ENCODE measurements at regions not wholly inside any gene's neighbourhood (a gene's known extent, or its start where the extent isn't known, plus 50 kb on each side); places are given as distances from the start of the nearest gene placed in this dataset.

- FAIRE-seq: peak; percentile 83
- no peak overlapping the region for H2AFZ ChIP-seq (ENCODE audit: low read depth, low read length)
- intact Hi-C loops (cut with micrococcal nuclease) (loop anchor here (5.0 kb wide), 1 partner anchor 43 kb away; no protein-coding TSS in a partner anchor), in situ Hi-C loops (cut with MboI) (no loop called here)
- 21% methylated on average over 8 of the region's 8 CpGs for WGBS (ENCODE audit: insufficient coverage, low coverage, missing lambda C conversion rate)
- no peaks in the 10 kb centered on the region for H3K9me3 ChIP-seq (replicated peaks; ENCODE audit: control insufficient read depth, insufficient read depth, low read depth, low read length)
- no peak overlapping the region for H3K4me3 ChIP-seq
- H3K27me3 ChIP-seq (ENCODE audit: control insufficient read depth in 2 of 2, insufficient read depth in 2 of 2, low read length in 2 of 2): no peaks in the 10 kb centered on the region
- no TSS peak for BruUV-seq (replicated peaks)
- peak overlapping the region; percentile 46 to 89; a peak in 2 of 4 replicates for H3K9ac ChIP-seq (ENCODE audit: insufficient read depth in 1 of 2, low read depth in 2 of 2, low read length in 2 of 2)
- peak overlapping the region; percentile 73 for H3K27ac ChIP-seq (ENCODE audit: extremely low read depth, low read depth, low read length)
- H3K79me2 ChIP-seq (ENCODE audit: control insufficient read depth, insufficient read depth, low read length): peaks cover 91% of the 10 kb centered on the region
- peaks cover 56 to 63% of the 10 kb centered on the region in 2 experiments for H3K4me1 ChIP-seq (replicated peaks in 1 of 2; ENCODE audit: control insufficient read depth in 2 of 2, insufficient read depth in 2 of 2, low read length in 2 of 2)
- peak overlapping the region; percentile 47; the same call in 1 of the 2 replicates for H3K4me2 ChIP-seq (ENCODE audit: insufficient read depth, low read length)
- peaks cover 26% of the 10 kb centered on the region for H4K20me1 ChIP-seq (replicated peaks; ENCODE audit: control insufficient read depth, insufficient read depth, low read length)
- peak; percentile 72 to 81 (median 73) for DNase-seq (ENCODE audit: extremely low read depth in 1 of 4, low spot score in 3 of 4)
- peak; percentile 38 for ATAC-seq
- peaks cover 36% of the 10 kb centered on the region for H3K36me3 ChIP-seq (ENCODE audit: control insufficient read depth, insufficient read depth, low read length)
- ChIA-PET CTCF (ENCODE audit: low intra/inter-chr PET ratio) (no interaction called here), POLR2A (interaction anchor here (0.6 to 1.2 kb wide), 4 partner anchors 10 to 73 kb away, joined by 3 to 4 read pairs (median 4); no protein-coding TSS in a partner anchor)
- H3K9me1 ChIP-seq (ENCODE audit: control insufficient read depth, insufficient read depth, low read length): peaks cover 5% of the 10 kb centered on the region
- TF ChIP-seq ZNF445 (CRISPR knock-in tag; IDR thresholded peaks at IDR 0.05; ENCODE audit: low read depth) (no peak), E2F3 (CRISPR knock-in tag; IDR thresholded peaks at IDR 0.05) (no peak), CTCFL (IDR thresholded peaks at IDR 0.05; ENCODE audit: borderline replicate concordance, insufficient read depth, low read depth, low read length, poor library complexity, severe bottlenecking) (no peak), ZC3H8 (IDR thresholded peaks at IDR 0.05) (no peak), ZBTB43 (CRISPR knock-in tag; IDR thresholded peaks at IDR 0.05) (no peak), NCOA6 (IDR thresholded peaks at IDR 0.05) (no peak), ZNF311 (CRISPR knock-in tag; IDR thresholded peaks at IDR 0.05) (no peak), SRSF1 (IDR thresholded peaks at IDR 0.05; ENCODE audit: low read depth, low read length) (no peak), ZKSCAN3 (CRISPR knock-in tag; IDR thresholded peaks at IDR 0.05) (no peak), NCOR1 (IDR thresholded peaks at IDR 0.05) (peak; percentile 75), NONO (IDR thresholded peaks at IDR 0.05; ENCODE audit: low read depth in 2 of 2, low read length in 1 of 2) (no peak), PML (IDR thresholded peaks at IDR 0.05; ENCODE audit: low read length) (peak; percentile 56; the same call in 1 of the 2 replicates), KDM1A (IDR thresholded peaks at IDR 0.05) (peak in 1 of 2 experiments; percentile 63; a peak in 2 of 4 replicates), ZNF589 (CRISPR knock-in tag; IDR thresholded peaks at IDR 0.05; ENCODE audit: low read depth) (no peak), FOXO4 (CRISPR knock-in tag; IDR thresholded peaks at IDR 0.05) (no peak), ZNF449 (CRISPR knock-in tag; IDR thresholded peaks at IDR 0.05) (no peak)
These were observed 63.4 kb upstream of the LCTL start for GRCh38 chr15:66628976-66629723.

Measured in K562 (cell line).